Esophagus (tissue), 2 donors: ENCODE measurements at regions not wholly inside any gene's neighbourhood (a gene's known extent, or its start where the extent isn't known, plus 50 kb on each side); places are given as distances from the start of the nearest gene placed in this dataset.
A peak's percentile ranks its signal among the peaks of the same experiment; 100 is the strongest.

Experiments used
- H3K27ac ChIP-seq, 2 donors: one replicate each; pipeline ENCODE4 v1.5.1; 2013; ENCODE audit warnings: low read depth in 2 of 2, mild to moderate bottlenecking in 2 of 2, inconsistent platforms in 1 of 2, low read length in 1 of 2, moderate library complexity in 1 of 2
- H3K27me3 ChIP-seq, 2 donors: one replicate each; pipeline ENCODE4 v1.6.1; 2013; ENCODE audit warnings: low read length in 2 of 2, control low read depth in 1 of 2, mild to moderate bottlenecking in 1 of 2; ENCODE audit not compliant: insufficient read depth in 2 of 2, control insufficient read depth in 1 of 2
- H3K36me3 ChIP-seq, 2 donors: one replicate each; pipeline ENCODE4 v1.6.1; 2013; ENCODE audit warnings: low read length in 1 of 2; ENCODE audit not compliant: control insufficient read depth in 2 of 2, insufficient read depth in 2 of 2
- H3K4me1 ChIP-seq, 2 donors: one replicate each; pipeline ENCODE4 v1.6.1; 2013; ENCODE audit warnings: low read length in 1 of 2; ENCODE audit not compliant: control insufficient read depth in 2 of 2, insufficient read depth in 2 of 2
- H3K4me3 ChIP-seq, 2 donors: one replicate each; pipeline ENCODE4 v1.5.1; 2013; ENCODE audit warnings: low read length in 2 of 2, mild to moderate bottlenecking in 2 of 2, low read depth in 1 of 2, moderate library complexity in 1 of 2
- H3K9me3 ChIP-seq, 2 donors: one replicate each; pipeline ENCODE4 v1.6.1; 2013; ENCODE audit warnings: mild to moderate bottlenecking in 2 of 2, low read depth in 1 of 2, low read length in 1 of 2, moderate library complexity in 1 of 2; ENCODE audit not compliant: control insufficient read depth in 2 of 2, insufficient read depth in 1 of 2
- WGBS, 2 donors: extraction: QIAGEN DNeasy Blood & Tissue Kit; methylation state at CpG; one replicate each; pipeline ENCODE4 v1.1.7; 2013; 5-methylcytosine and 5-hydroxymethylcytosine counted together
- donor health status: healthy with polysubstance abuse.
- donor health status: Bipolar disorder and iron deficiency.

DNA sequence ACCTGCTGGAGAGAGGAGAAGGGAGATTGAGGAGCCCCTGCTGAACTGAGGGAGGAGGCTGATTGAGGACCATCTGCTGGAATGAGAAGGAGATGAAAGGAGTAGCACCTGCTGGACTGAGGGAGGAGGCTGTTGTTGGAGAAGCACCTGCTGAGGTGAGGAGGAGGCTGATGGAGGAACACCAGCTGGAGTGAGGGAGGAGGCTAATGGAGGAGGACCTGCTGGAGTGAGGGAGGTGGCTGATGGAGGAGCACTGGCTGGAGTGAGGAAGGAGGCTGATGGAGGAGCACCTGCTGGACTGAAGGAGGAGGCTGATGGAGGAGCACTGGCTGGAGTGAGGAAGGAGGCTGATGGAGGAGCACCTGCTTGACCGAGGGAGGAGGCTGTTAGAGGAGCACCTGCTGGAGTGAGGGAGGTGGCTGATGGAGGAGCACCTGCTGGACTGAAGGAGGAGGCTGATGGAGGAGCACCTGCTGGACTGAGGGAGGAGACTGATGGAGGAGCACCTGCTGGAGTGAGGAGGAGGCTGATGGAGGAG lies 409.2 kb upstream of the MYT1L start:
- peaks cover 0 to 20% of the 10 kb centered on the region in 2 donors for H3K4me1 ChIP-seq
- H3K4me3 ChIP-seq, result no peak overlapping the region
- no peaks in the 10 kb centered on the region for H3K27me3 ChIP-seq
- H3K9me3 ChIP-seq, result no peaks in the 10 kb centered on the region
- H3K27ac ChIP-seq, result peak overlapping the region; percentile 14 to 16
- 90 to 92% methylated on average over 1 of the region's 1 CpG for WGBS, 2 donors
- H3K36me3 ChIP-seq, result no peaks in the 10 kb centered on the region

DNA sequence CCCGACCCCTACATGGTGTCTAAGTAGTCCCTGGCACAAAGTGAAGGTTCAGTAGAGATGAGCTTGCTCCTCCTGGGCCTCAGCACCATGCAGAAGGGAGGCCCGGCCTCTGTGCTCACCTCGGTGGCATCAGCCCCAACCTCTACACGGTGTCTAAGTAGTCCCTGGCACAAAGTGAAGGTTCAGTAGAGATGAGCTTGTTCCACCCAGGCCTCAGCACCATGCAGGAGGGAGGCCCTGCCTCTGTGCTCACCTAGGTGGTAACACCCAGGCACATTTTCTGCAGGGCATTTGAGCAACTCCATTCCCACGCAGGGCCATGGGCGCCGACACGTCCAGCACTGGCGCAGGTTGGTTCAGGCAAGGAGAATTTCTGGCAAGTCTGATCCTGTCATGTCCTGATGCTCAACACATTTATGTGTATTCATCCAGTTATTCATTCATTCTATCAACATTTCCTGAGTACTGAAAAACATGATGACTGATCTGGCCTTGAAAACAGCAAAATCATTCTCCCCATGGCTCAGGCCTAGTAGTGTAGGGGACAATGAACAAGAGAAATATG lies 408.2 kb upstream of the MYT1L start:
- 52 to 78% methylated on average over 9 of the region's 9 CpGs for WGBS, 2 donors
- peaks cover 0 to 20% of the 10 kb centered on the region in 2 donors for H3K4me1 ChIP-seq
- no peaks in the 10 kb centered on the region for H3K9me3 ChIP-seq
- H3K27me3 ChIP-seq, result no peaks in the 10 kb centered on the region
- H3K27ac ChIP-seq, result peak overlapping the region in 1 of 2 donors; percentile 35
- H3K36me3 ChIP-seq, result no peaks in the 10 kb centered on the region
- H3K4me3 ChIP-seq, result no peak overlapping the region

DNA sequence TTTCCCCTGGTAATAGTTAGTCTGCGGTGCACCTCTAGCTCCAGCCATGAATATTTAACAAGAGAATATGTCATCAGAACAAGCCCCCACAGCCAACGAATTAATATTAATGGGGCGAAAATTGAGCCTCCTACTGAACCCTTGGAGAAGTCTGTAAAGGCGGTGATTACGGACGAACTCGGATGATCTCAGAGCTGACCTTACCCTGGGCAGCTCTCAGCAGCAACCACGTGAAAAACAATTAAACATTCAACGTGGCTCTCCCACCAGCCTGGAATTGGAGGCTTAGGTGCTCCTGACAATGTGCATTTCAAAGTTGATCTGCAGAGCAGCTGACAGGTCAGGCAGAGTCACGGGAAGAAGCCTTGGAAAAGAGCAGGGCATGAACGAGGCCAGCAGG lies 407.6 kb upstream of the MYT1L start:
- H3K27ac ChIP-seq, result no peak overlapping the region
- peaks cover 0 to 20% of the 10 kb centered on the region in 2 donors for H3K4me1 ChIP-seq

DNA sequence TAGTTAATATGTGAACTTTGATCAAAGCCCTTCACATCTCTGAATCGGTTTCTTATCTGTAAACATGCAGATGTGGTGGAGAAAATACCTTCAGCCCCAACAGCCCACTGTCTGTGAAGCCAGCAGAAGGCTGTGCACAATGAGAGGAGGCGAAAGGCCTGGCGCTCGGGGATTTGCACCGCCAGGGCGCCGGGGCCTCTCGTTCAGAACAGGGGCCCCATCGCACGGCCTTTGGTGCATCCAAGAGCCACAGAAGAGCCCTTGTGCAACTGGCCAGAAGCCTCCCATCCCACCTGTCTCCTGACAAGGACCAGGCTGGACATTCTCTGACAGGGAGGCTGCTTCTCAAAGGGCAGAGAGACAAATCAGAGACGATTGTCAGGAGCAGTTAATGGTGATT lies 407.2 kb upstream of the MYT1L start:
- Histone ChIP-seq H3K4me3 (no peak overlapping the region), H3K27ac (no peak overlapping the region), H3K9me3 (no peaks in the 10 kb centered on the region), H3K36me3 (no peaks in the 10 kb centered on the region), H3K4me1 (peaks cover 0 to 17% of the 10 kb centered on the region in 2 donors), H3K27me3 (no peaks in the 10 kb centered on the region)
- WGBS, 2 donors, result 84 to 92% methylated on average over 11 of the region's 11 CpGs

More for the DNA sequence above, 407.6 kb upstream of the MYT1L start:
- Histone ChIP-seq H3K4me3 (no peak overlapping the region), H3K9me3 (no peaks in the 10 kb centered on the region), H3K27me3 (no peaks in the 10 kb centered on the region), H3K36me3 (no peaks in the 10 kb centered on the region)
- WGBS, 2 donors, result 73% methylated on average over 11 of the region's 11 CpGs

DNA sequence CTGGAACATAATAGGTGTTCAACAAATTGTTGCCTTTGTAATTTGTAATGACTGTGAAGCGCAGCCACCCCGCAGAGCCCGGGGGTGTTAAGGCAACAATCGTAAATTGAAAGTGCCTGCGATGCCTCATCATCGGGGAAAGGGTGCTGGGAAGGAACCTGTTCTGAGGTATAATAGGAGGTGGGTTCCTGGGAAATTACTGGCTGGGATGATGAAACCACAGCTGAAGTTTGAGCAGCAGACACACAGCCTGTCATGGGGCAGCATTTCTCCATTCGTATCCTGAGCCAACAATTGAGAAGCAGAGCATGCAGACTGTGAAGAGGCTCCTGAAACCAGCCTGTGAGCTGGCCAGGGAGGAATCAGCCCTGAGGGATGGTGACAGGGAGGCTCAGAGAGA lies 404.0 kb upstream of the MYT1L start:
- 57 to 70% methylated on average over 7 of the region's 7 CpGs for WGBS, 2 donors
- Histone ChIP-seq H3K9me3 (no peaks in the 10 kb centered on the region), H3K27ac (no peak overlapping the region), H3K4me1 (peaks cover 0 to 7% of the 10 kb centered on the region in 2 donors), H3K27me3 (no peaks in the 10 kb centered on the region), H3K36me3 (no peaks in the 10 kb centered on the region), H3K4me3 (no peak overlapping the region)

DNA sequence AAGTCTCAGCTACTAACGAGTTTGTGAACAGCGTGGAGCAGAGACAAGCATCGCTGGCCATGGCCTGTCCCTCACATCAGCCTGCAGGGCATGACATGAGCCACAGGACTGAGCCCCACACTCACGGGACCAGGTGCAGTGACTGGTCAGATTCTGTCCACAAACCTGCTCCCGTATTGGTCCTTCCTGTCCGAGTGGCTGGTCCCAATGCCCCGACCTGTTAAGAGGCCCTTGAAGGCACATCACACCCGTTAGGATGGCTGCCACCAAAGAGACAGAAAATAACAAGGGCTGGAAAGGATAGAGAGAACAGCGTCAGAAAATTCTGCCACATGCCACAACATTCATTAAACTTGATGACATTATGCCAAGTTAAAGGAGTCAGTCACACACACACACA lies 403.2 kb upstream of the MYT1L start:
- Histone ChIP-seq H3K4me3 (no peak overlapping the region), H3K36me3 (no peaks in the 10 kb centered on the region), H3K9me3 (no peaks in the 10 kb centered on the region), H3K27me3 (no peaks in the 10 kb centered on the region), H3K27ac (no peak overlapping the region), H3K4me1 (peaks cover 0 to 7% of the 10 kb centered on the region in 2 donors)
- WGBS, 2 donors, result 76 to 82% methylated on average over 9 of the region's 9 CpGs

DNA sequence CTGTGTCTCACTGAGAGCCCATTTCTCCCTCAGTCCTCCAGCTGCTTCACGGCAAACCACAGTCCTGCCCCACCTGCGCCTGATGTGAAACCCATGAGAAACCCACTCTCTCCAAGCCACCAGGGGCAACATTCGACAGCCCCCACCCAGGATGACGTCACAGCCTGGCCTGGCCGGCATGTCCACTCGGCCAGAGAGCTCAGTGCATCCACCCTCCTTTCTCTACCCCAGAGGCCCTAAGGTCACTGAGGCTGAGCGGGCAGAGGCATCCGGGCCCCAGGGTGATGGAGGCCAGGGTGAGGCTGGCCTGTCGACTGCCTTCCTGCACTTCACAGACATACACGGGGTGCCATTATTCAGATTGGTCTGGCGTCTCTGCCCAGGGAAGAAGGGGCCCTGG lies 402.7 kb upstream of the MYT1L start:
- whole genome bisulfite sequencing, 2 donors, result 81 to 85% methylated on average over 11 of the region's 11 CpGs
- no peaks in the 10 kb centered on the region for H3K36me3 ChIP-seq

DNA sequence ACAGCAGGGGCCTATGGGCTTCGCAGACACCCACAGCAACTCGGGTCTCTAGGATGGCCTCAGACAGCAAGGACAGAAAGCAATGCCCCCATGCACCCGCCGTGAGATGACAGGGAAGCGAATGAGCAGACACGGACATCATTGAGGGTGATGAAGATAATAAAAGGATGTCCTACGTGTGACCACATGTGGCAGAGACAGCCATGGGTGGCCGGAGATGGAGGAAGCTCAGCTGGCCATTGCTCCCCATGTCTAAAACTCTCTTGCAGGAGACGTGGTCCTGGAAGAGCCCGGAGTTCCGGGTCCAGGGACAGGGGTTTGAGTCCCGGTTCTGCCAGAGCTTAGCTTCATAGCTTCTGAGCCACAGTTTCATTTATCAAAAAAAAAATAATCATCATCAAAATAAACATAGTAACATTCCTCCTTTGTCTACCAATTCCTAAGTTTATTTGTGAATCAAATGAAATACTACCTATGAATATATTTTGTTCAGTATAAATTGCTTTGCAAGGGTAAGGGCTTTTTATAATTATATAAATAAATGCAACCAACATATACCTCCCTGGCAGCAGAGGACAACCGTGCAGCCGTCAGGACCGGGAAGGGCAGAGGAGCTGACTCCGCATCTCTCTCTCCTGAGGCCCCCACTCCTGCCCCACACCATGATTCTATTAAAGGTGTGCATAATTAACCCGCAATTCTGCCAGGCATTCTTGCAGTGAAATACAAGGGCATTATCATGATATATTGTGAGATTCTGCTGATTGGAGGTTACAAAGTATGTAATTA lies 401.4 kb upstream of the MYT1L start:
- WGBS, 2 donors, result 83 to 84% methylated on average over 17 of the region's 17 CpGs
- H3K36me3 ChIP-seq, result no peaks in the 10 kb centered on the region
- H3K4me1 ChIP-seq, result no peaks in the 10 kb centered on the region
- no peaks in the 10 kb centered on the region for H3K9me3 ChIP-seq
- H3K4me3 ChIP-seq, result no peak overlapping the region
- H3K27me3 ChIP-seq, result no peaks in the 10 kb centered on the region
- H3K27ac ChIP-seq, result no peak overlapping the region

More for the DNA sequence above, 402.7 kb upstream of the MYT1L start:
- Histone ChIP-seq H3K27ac (no peak overlapping the region), H3K9me3 (no peaks in the 10 kb centered on the region), H3K4me1 (peaks cover 0 to 2% of the 10 kb centered on the region in 2 donors), H3K27me3 (no peaks in the 10 kb centered on the region), H3K4me3 (no peak overlapping the region)

DNA sequence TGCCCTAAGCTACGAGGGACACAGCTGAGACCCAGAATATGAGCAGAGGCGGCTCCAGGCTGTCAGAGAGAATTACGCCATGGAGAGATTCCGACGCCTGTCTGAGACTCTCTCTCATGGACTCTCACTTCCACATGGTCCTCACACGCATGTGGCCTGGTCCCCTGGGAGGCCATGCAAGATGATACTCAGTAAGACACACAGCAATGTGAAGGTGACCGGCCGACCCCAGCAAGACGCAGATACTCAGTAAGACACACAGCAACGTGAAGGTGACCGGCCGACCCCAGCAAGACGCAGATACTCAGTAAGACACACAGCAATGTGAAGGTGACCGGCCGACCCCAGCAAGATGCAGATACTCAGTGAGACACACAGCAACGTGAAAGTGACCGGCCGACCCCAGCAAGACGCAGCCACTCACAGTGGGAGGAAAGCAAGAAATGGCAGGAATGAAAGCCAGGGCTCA lies 400.8 kb upstream of the MYT1L start:
- no peaks in the 10 kb centered on the region for H3K36me3 ChIP-seq
- H3K4me1 ChIP-seq, result no peaks in the 10 kb centered on the region
- H3K9me3 ChIP-seq, result no peaks in the 10 kb centered on the region
- no peak overlapping the region for H3K4me3 ChIP-seq
- no peaks in the 10 kb centered on the region for H3K27me3 ChIP-seq
- 88 to 89% methylated on average over 19 of the region's 19 CpGs for WGBS, 2 donors
- H3K27ac ChIP-seq, result no peak overlapping the region
